Central memory CD4-positive, alpha-beta T cell (primary cell): ENCODE measurements at regions not wholly inside any gene's neighbourhood (a gene's known extent, or its start where the extent isn't known, plus 50 kb on each side); places are given as distances from the start of the nearest gene placed in this dataset.

Experiments
- DNase-seq: peaks from one replicate; pipeline ENCODE4 v3.0.0; 2022

DNA sequence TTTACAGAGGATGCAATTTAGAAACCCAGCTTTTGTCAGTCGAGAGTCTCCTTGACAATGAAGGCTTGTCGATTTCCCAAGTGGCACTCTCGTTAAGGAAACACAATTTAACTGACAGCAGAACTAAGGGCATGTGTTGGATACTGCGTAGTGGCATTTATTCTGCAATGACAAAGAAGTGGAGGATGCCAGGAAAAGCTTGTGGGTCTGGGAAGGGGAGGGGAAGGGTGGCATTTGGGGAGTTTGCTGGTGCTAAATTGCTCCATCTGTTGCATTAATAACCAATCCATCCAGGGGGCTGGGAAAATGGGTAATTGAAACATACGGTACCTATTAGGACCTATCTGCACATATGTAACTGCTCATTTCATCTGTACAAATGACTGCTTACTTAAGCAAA lies 190.6 kb downstream of the NSG2 start:
- DNase-seq, result no peak

DNA sequence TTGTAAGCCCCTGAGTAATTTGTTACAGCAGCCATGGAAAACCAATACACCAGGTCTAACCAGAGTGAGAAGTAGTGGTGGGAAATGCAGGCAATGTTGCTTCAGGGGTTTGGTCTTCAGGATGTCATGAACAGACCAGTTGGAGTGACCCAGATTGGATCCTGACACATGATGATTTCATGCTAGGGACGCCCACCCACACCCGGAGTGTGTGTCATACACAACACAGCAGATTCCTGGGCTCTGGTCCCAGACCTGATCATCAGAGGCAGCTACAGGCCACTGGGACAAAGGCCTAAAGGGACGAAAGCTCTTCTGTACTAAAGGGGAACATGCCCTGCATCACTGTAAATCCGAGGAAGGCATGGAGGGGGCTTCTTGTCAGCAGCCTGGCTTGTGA lies 194.2 kb downstream of the NSG2 start:
- DNase-seq, result no peak

DNA sequence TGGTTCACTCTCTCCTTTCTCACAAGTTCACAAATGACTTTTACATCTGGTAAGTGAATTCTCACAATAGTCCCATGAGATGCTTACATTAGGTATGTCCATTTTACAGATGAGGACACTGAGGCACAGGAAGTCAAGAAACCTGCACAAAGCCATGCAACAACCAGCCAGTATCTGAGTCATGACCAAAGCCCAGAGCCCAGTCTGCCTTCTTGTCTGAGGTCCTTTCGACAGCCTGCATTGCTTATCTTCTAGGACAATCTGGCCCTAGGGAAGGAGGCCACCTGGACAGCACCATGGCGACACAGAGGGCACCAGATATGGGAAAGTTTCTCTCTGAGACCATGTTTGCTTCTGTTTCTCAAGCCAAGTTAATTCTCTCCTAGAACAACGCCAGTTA lies 197.1 kb downstream of the NSG2 start:
- DNase-seq, result no peak

DNA sequence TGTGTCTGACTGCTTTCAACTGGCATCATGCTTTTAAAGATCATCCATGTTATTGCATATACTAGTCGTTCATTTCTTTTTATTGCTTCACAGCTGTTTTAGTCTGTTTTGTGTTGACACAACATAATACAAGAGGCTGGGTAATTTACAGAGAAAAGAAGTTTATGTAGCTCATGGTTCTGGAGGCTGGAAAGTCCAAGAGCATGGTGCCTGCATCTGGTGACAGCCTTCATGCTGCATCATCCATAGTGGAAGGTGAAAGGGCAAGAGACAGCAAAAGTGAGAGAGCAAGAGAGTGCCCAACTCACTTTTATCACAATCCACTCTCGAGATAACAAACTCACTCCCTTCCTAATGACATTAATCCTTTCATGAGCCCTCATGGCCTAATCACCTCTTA lies 198.4 kb downstream of the NSG2 start:
- no peak for DNase-seq

DNA sequence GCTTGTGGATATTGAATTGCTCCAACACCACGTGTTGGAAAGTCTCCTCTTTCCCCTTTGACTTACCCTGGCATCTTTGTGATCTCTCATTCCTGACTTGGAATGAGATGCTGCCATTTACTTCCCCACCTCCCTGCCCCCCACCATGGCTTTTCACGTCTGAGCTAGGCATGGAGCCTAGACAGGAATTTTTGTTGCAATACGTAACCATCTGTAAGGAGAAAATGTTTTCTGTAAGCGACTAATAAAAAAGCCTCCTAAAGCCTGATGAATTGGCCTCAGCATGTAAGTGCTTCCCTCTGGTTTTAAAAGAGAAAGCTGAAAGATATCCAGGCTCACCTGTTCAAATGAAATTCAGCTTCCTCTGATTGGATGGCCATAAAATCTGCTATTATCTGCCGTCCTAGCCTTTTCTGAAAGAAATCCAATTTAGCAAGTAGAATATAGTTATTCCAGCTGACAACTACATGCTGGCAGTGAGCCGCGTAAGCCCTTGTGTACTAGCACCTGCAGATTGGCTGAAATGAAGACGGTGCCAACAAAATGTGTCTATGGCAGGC lies 200.1 kb downstream of the NSG2 start:
- no peak for DNase-seq

DNA sequence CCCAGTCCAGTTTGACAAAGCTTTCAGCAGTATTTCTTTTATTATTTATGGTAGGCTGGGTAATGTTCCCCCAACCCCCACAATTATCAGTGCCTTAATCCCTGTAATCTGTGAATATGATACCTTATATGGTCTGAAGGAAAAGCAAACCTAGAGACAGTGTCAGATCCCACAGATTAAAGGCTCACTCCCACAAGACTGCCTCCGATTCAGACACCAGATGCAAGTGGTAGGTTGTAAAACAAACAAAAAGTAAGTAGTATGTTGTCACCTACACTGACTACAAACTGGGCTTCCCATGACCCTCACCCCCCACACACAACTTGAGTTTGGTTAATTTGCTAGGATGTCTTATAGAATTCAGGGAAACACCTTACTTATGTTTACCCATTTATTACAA lies 201.2 kb downstream of the NSG2 start:
- no peak for DNase-seq

DNA sequence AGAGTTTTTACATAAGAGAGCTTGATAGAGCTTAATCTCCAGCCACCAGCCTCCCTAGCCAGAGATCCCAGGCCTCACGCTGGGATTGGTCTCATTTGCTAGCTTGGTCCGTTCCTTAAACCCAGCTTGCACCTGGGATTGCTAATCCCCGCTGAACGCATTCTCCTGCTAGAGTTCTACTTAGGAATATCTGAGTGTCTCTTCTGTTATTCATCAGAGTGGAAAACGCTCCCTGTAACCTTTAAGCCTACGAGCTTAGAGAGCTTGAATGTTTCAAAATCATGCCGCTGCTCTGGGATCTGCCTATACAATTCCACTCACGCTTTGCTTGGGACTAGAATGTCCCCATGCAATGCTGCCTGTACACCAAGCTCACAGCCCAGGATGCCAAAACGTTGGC lies 201.8 kb downstream of the NSG2 start:
- no peak for DNase-seq

DNA sequence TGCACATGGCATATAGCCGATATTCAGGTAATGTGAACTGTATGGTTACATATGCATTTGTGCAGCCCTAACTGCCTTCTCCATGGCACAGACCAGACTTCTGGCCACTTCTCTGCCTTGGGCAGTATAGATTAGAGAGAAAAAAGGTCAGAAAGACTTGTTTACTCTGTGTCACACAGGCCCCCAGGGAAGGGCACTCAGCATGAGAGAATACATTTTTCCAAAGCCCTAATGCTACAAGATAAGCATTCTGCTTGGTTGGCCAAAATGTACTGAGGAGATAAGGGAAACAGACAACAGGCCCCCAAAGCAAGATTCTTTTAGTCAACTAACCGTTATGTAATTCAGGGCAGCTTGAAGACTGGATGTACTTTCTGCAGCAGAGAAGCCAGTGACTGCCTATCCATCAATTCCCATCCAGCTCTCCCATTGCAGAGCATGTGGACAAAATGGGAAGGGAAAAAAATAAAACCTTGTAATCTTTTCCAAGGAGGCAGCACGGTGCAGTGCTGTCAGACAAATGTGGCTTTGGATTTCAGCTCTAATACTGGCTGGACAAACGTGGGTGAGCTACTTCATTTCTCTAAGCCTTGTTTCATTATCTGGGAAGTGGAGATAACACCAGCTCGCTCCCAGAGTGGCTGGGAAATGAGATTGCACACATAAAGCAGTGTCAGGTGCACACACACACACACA lies 205.9 kb downstream of the NSG2 start:
- DNase-seq, result no peak

DNA sequence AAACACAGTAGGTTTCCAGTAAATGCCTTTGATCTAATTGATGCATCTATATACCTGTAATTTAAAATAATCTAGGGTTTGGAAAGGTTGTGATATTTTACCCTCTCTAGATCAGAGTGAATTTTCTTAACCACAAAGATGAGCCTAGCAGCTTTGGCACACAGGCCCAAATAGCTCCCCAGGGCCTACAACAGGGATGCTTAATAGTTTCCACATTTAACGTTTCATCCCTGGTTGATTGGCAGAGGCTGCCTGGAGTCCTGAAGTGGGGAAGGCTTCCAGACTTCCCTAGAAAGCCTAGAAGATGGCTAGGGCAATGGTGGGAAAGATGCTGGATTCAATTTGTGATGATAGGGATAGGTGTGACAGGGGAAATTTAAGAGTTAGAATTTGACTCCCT lies 206.6 kb downstream of the NSG2 start:
- DNase-seq, result no peak

DNA sequence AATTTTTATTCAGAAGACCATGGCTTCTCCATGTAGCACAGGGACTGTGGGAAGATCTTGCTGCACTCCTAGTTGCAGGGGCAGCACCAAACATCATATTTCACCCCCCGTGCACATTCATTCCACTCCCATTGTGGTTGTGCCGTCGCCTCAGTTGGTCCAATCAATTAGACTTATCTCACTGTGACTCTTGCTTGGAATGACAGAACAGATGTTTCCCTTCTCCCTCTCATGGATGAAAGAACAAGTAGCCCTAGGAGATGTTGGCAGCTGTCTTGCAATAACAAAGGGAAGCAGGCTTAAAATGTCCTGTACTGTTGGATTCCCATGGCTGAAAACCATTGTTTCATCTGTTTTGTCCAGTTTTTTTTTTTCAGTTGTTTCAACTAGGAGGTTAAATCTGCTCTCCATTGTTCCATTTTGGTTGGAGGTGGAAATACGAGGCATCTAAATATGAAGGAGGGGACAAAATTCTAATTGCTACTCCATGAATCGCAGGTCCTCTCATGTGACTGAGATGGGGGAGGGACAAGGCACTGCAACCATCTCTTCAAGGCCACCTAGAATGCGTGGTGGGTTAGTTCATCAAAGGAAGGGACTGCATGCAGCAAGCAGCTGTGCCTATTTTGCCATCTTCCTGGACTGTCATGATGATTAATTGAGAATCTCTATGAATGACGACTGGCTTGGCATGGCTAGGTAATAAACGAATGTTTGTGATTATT lies 214.4 kb downstream of the NSG2 start:
- no peak for DNase-seq

DNA sequence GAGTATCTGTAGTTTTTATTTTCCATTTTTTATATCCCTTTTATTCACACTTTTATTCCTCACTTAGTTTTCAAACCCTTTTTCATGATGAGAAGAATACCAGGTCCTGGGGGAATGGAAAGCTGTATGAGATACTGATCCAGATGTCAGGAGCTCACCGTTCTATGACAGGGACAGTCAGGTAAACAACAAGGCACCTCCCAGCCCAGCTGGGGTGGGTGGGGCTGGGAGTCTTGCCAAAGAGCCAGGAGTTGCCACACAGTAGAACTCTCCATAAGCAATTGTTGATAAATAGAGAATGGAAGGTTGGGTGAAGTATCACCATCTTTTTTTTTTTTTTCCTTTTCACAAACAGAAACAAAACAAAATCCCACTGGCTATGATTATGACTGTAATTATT lies 225.8 kb downstream of the NSG2 start:
- no peak for DNase-seq

DNA sequence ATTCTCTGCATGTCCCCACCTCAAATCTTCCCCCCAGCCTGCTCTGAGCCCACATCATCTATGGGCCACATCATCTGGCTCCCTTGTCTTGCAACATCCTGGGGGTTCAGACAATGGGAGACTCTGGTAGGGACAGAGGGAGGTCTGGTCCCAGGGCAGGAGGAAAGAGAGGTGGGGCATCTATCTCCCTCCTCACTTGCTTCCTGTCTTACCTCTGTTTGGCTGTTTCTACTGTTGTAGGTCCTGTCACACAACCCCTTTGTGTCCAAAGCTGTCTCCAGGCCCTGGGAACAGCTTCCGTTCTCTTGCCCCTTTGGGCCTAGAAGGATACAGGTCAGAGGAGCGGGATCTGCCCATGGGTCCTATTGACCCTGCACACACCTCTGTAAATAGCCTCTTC lies 227.2 kb downstream of the NSG2 start:
- DNase-seq, result no peak

DNA sequence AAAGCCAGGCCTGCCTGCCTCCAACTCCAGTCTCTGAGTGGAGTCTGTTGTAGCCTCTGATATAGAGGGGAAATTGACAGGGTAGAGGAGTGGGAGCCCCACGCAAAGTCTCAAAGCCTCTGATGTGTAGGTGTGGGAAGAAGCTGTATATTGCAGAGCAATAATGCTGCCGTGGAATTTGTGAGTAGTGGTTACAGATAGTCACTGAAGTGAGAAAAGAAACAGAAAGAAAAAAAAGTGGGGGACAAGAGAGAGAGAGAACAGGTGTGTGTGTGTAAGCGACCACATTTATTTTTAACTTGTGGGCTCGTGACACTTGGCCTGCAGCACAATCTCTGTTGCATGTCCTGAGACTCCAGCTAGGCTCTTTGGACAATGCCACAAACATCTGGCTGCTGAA lies 227.8 kb downstream of the NSG2 start:
- no peak for DNase-seq

DNA sequence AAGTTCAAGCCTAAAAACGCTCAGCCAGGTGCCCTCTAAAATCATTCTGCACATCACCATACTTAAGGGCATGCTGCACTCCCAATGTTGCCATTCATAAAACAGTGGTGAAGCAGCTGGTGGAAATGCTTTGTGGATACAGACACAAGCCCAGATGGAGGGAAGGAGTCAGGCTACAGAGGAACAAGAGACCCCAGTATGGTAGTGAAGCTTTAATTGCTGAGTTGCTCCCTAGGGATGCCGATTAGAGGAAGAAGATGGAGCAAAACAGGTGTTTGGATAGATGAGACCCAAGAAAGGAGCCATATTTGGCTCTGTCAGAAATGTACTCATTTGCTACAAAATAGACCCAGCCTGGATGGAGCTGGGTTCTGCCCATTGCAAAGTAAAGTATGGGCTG lies 230.5 kb downstream of the NSG2 start:
- no peak for DNase-seq

DNA sequence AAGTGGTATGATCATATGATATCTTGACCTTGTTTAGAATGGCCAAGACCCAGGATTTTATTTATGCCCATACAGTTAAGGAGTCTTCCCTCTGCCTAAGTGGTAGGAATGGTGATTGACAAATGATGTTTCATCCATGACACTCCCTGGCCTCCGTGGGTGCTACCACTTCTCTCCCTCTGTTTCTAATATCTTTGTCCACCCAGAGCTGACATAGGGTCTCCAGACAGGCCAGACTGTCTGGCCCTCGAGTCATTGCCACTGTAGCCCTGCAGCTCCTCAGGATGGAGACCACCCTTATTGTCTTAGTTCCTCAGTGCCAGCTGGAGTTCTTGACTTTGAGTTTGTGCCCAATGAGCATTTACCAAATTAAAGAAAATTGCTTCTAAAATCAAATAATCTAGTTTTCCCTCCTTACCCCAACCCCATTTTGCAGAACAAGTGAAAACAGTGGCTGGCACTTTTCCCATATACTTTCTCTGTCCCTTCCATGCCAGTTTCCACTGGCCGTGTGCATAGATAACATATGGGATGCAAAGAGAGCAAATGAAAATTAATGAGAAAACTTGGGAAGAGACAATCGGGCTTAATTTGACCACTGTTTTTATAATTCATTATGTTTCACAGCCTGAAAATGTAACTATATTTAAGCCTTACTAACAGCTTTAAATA lies 235.7 kb downstream of the NSG2 start:
- DNase-seq, result no peak

DNA sequence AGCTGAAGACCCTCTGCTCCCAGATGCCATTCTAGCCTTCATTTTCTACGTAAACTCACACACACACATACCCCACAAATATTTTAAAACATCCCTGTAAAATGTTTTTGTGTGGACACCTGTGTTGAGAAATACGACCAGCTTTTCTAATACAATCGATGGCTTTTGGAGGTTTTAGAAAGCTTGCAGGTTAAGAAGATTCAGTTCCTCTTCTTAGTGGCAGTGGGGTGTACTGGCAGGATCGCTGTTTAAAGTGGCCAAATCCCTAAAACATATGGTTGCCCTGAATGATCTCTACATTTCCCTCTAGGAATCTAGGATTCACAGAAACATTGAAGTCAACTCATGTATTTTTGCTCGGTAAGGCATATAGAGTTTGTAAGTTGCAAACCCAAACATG lies 236.3 kb downstream of the NSG2 start:
- DNase-seq, result no peak

DNA sequence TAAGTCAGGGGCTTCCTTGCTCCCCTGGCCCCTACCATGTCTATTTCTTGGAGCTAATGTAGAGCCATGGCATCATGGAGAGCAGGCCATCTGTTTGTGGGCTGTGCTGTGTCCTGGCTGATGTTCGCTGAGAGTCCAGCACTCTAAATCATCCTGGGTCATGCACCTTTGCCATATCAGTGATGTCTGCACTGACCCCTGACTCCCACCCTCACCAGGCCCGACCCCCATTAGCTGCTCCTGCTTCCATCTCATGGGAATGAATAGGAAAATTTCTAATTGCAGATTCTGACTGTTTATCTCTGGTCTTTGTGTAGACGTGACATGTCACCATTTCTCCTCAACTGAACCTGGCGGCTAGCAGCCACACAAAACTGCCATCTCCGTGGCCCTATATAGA lies 236.9 kb downstream of the NSG2 start:
- DNase-seq, result no peak

DNA sequence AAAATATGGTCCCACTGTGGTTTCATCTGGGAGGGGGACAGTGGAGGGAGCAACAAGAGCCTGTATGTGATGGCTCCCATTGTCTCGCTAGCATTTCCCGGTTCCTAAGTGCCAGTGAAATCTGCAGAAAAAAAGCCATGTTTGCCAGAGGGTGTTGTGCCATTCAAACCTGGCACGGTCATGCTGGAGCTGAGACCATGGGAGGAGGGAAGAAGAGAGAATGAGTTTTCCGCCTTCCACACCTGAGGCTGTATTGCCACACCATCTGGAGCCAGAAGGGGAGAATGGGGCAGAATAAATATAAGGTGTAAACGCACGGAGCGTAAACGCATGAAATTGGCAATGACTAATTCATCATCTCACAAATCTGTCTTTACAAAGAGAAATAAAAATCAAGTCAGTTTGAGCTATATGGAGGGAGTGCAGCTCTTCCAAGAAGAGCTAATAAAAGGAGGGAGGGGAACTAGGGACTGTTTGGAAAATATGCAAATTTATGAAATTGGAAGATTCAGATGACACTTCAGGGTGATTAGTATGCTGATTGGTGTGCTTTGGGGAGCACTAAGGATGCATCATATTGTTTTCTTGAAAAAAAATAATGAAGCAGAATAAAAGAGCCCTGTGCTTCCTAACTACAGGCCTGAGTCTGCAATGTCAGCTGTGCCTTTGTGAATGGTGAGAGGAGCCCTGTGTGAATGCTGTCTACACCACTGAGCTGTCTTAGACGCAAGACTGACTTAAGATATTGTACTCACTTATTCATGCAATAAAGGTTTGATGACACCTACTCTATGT lies 237.9 kb downstream of the NSG2 start:
- no peak for DNase-seq

DNA sequence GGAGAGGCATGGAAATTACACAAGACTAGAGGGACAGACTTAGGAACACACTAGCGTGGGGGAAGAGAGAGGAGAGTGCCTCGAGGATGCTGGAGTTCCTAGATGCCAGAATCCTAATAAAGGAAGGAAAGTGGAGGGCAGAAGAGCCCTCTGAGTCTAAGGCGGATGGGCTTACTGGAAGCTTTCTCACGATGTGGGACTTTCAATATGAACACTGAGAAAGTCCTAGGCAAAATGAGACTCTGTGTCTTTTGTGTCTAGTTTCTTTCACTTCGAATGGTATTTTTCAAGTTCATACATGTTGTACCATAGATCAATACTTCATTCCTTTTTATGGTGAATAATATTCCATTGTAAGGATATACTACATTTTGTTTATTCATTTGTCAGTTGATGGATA lies 239.4 kb downstream of the NSG2 start:
- no peak for DNase-seq

DNA sequence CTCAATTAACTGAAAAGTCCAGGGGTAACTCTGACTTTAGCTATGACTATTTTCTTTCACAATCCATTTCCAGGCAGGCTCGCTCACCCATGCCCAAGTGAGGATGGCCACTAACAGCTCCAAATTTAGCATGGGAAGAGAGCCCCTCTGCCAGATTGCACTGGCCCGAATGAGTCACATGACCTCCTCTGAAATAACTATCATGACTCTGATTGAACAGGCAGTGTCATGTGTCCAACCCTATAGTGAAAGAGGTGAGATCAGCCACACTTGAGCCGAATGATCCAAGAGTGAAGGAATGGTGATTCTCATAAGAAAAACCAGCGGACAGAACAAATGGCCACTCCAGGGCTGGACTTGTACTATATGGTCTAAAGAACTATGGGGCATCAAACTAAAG lies 242.3 kb downstream of the NSG2 start:
- DNase-seq, result no peak

DNA sequence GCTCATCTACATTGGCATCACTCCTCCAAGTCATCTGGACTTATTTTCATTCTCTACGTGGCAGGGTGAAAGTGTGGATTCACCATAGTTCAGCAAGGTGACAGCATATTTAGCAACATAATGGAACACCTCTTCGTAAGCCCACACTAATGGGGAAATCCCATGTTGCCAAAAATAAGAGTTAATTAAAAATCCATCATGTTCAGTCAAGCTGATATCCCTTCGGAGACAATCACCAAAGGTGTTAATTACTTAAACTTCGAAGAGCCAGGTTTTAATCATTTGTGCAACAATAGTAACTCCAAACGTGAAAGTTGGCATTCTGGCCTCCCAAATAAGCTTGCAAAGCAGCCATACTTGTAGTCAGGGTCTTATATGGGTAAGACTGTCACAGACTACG lies 242.9 kb downstream of the NSG2 start:
- DNase-seq, result no peak

DNA sequence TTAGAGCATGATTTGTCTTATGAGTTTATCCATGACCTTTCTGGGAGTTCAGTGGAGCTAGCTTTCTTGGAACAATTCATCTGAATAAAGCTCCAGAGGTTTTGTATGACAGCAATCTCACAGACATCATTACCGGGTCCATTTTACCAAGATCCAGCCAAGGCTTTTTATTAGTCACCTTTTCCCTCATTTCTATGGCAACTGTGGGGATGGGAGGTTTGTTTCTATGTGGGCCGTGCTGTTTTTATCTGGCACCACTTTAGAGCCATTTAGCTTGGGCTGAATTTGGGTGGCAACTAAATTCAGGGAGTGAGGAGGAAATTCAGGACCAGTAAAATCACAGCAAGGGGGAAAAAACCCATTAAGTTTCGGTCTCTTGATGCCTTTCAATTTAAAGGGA lies 245.7 kb downstream of the NSG2 start:
- DNase-seq, result no peak

DNA sequence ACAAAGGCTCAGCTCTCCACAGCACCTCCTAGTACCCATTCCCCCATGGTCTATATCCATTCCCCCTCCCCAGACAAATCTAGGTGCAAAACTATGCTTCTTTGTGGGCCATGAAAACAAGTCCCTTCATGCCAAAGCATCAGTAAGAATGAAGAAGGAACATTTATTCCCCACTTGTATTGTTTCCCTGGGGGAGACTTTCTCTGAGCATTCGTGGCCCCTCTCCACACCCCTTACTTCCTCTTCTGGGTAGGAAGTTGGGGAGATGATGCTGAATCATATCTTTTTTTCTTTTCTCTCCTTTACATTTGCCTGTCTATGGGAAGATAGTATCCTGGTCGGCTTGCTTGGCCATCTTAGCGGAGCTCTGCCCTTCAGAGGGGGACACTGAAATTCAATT lies 246.8 kb downstream of the NSG2 start:
- DNase-seq, result no peak
